Mesenchymal stem cell (in vitro differentiated cells and primary cell): ENCODE measurements at regions not wholly inside any gene's neighbourhood (a gene's known extent, or its start where the extent isn't known, plus 50 kb on each side); places are given as distances from the start of the nearest gene placed in this dataset.

Experiments
- DNase-seq: peaks from one replicate; pipeline ENCODE4 v3.0.0-alpha.2; 2013
- H2AFZ ChIP-seq: one replicate; pipeline ENCODE4 v1.6.1; 2013; ENCODE audit warnings: low read depth, mild to moderate bottlenecking, control low read depth, inconsistent platforms, low read length, moderate library complexity
- H2AK5ac ChIP-seq: 2 replicates; pipeline ENCODE4 v1.6.1; 2013; ENCODE audit warnings: low read length, moderate library complexity, mild to moderate bottlenecking, inconsistent platforms; ENCODE audit not compliant: severe bottlenecking
- H2BK120ac ChIP-seq: one replicate; pipeline ENCODE4 v1.6.1; 2013; ENCODE audit warnings: low read depth, mild to moderate bottlenecking, inconsistent platforms, low read length, moderate library complexity
- H2BK12ac ChIP-seq, 2 experiments: one replicate each; pipeline ENCODE4 v1.6.1; 2013; ENCODE audit warnings: inconsistent platforms in 2 of 2, low read length in 2 of 2, mild to moderate bottlenecking in 2 of 2, moderate library complexity in 2 of 2, control low read depth in 1 of 2
- H2BK15ac ChIP-seq: one replicate; pipeline ENCODE4 v1.6.1; 2013; ENCODE audit warnings: mild to moderate bottlenecking, low read depth, inconsistent platforms; ENCODE audit not compliant: poor library complexity, severe bottlenecking
- H2BK5ac ChIP-seq: 2 replicates; pipeline ENCODE4 v1.6.1; 2013; ENCODE audit warnings: low read depth, mild to moderate bottlenecking, low read length, control low read depth, inconsistent platforms; ENCODE audit not compliant: poor library complexity, severe bottlenecking
- H3K14ac ChIP-seq, 2 experiments: one replicate each; pipeline ENCODE4 v1.6.1; 2013; ENCODE audit warnings: inconsistent platforms in 2 of 2, low read length in 2 of 2, control low read depth in 1 of 2, mild to moderate bottlenecking in 1 of 2, moderate library complexity in 1 of 2
- H3K18ac ChIP-seq, 2 experiments: one replicate each; pipeline ENCODE4 v1.6.1; 2013; ENCODE audit warnings: inconsistent platforms in 2 of 2, low read length in 2 of 2, control low read depth in 1 of 2, low read depth in 1 of 2, mild to moderate bottlenecking in 1 of 2
- H3K23ac ChIP-seq, 2 experiments: one replicate each; pipeline ENCODE4 v1.6.1; 2013; ENCODE audit warnings: inconsistent platforms in 2 of 2, low read length in 2 of 2, mild to moderate bottlenecking in 2 of 2, moderate library complexity in 2 of 2, control low read depth in 1 of 2
- H3K27ac ChIP-seq: 2 replicates; pipeline ENCODE4 v1.5.1; 2013; ENCODE audit warnings: mild to moderate bottlenecking, moderate library complexity, low read length, control low read depth, inconsistent platforms; ENCODE audit not compliant: poor library complexity, severe bottlenecking
- H3K27me3 ChIP-seq, 2 experiments: 2 replicates each; pipeline versions ENCODE4 v1.6.1 to v1.7.0; 2013; ENCODE audit warnings: low read length in 2 of 2, mild to moderate bottlenecking in 2 of 2, moderate library complexity in 2 of 2, control low read depth in 1 of 2, inconsistent platforms in 1 of 2; ENCODE audit not compliant: control insufficient read depth in 1 of 2, insufficient read depth in 1 of 2
- H3K36me3 ChIP-seq, 2 experiments: 2 replicates each; pipeline versions ENCODE4 v1.6.1 to v1.7.0; 2013; ENCODE audit warnings: low read length in 2 of 2, control low read depth in 1 of 2, inconsistent platforms in 1 of 2, low read depth in 1 of 2, mild to moderate bottlenecking in 1 of 2; ENCODE audit not compliant: insufficient read depth in 2 of 2, control insufficient read depth in 1 of 2
- H3K4ac ChIP-seq, 2 experiments: one replicate each; pipeline ENCODE4 v1.6.1; 2013; ENCODE audit warnings: inconsistent platforms in 2 of 2, low read length in 2 of 2, mild to moderate bottlenecking in 2 of 2, moderate library complexity in 2 of 2, control low read depth in 1 of 2, low read depth in 1 of 2
- H3K4me1 ChIP-seq: 2 replicates; pipeline ENCODE4 v1.6.1; 2013; ENCODE audit warnings: low read depth, low read length, control low read depth; ENCODE audit not compliant: control insufficient read depth, insufficient read depth
- H3K4me2 ChIP-seq: 2 replicates; pipeline ENCODE4 v1.6.1; 2013; ENCODE audit warnings: low read length, mild to moderate bottlenecking, inconsistent platforms; ENCODE audit not compliant: poor library complexity, severe bottlenecking
- H3K4me3 ChIP-seq, 2 experiments: 2 replicates each; pipeline versions ENCODE4 v1.5.1 to v1.7.0; 2013; ENCODE audit warnings: low read length in 2 of 2, mild to moderate bottlenecking in 2 of 2, control low read depth in 1 of 2, low read depth in 1 of 2; ENCODE audit not compliant: insufficient read depth in 1 of 2
- H3K79me1 ChIP-seq: replicated peaks from 2 replicates; pipeline ENCODE4 v1.6.1; 2013; ENCODE audit warnings: mild to moderate bottlenecking, control low read depth, low read length, inconsistent platforms; ENCODE audit not compliant: poor library complexity, severe bottlenecking
- H3K9ac ChIP-seq: 2 replicates; pipeline ENCODE4 v1.7.0; 2013; ENCODE audit warnings: mild to moderate bottlenecking, low read length, moderate library complexity
- H3K9me3 ChIP-seq: 2 replicates; pipeline ENCODE4 v1.7.0; 2013; ENCODE audit warnings: mild to moderate bottlenecking, low read length; ENCODE audit not compliant: control insufficient read depth
- H4K8ac ChIP-seq: one replicate; pipeline ENCODE4 v1.6.1; 2013; ENCODE audit warnings: inconsistent platforms, mild to moderate bottlenecking, low read length, moderate library complexity
- H4K91ac ChIP-seq: one replicate; pipeline ENCODE4 v1.6.1; 2013; ENCODE audit warnings: mild to moderate bottlenecking, low read length, inconsistent platforms
- WGBS: methylation state at CpG from one replicate; pipeline ENCODE4 v1.1.7; 2013; ENCODE audit warnings: mixed read lengths; 5-methylcytosine and 5-hydroxymethylcytosine counted together

DNA sequence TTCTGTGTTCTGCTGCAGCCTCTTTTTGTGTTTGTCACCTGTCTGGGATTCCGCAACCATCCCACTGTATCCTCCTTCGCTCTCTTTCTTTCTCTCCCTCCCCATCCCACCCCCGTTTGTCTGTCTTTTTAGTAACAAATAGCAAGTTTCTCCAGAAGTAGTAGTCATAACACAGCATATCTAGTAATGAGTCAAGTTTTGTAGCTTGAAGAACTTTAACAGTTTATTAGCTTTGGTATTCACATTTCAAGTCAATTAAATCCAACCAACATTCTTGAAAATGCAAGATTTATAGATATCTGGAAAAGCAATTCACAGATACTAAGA is 154.1 kb upstream of the MTPN start:
- Histone ChIP-seq H3K36me3 (no peaks in the 10 kb centered on the region), H3K4me3 (no peak overlapping the region), H3K79me1 (no peaks in the 10 kb centered on the region), H3K9me3 (no peaks in the 10 kb centered on the region), H2BK15ac (no peak overlapping the region), H4K91ac (no peak overlapping the region), H3K4me2 (no peak overlapping the region), H2BK12ac (no peak overlapping the region), H3K23ac (no peak overlapping the region), H2BK5ac (no peak overlapping the region), H3K4me1 (peaks cover 8% of the 10 kb centered on the region), H2AFZ (no peak overlapping the region), H3K27ac (no peak overlapping the region), H3K9ac (no peak overlapping the region), H3K14ac (no peak overlapping the region), H3K4ac (no peak overlapping the region), H2BK120ac (no peak overlapping the region), H4K8ac (no peak overlapping the region), H3K27me3 (no peaks in the 10 kb centered on the region), H2AK5ac (no peak overlapping the region), H3K18ac (no peak overlapping the region)
- WGBS = 100% methylated on average over 1 of the region's 3 CpGs
- no peak for DNase-seq

DNA sequence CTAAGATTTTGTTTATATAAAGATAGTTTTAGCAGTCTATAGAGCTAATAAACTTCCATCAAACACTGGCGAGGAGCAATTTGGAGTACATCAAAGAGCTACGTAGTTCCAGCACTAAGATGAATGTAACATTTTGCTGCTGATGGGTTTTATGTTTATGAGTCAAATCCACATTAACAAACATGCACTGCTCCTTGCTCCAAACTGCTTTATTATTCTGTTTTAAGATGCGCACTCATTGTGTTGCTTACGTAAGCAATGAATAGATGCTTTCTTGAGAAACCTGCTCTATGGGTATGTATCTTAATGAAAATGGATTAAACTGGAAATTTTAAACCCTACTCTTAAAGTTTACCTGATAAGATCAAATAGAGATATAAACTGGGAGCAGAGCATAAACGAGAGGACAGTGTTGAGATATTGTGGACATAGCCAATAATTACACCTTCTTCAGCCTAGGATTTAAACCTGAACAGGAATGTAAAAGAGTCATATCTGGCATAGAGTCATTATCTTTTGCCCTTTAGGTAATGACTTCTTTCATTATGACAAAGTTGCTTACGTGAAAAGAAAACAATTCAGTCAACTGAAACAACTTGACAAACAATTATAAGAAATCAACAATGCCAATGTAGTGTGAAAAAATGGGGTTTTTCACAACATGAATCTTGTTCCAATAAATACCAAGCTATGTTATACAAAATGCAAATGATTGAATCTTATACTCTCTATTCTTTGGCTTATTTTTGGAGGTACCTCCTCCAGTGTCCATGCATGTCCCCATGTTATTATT is 153.5 kb upstream of the MTPN start:
- H3K27me3 ChIP-seq = no peaks in the 10 kb centered on the region
- H4K8ac ChIP-seq = no peak overlapping the region
- no peak overlapping the region for H2AK5ac ChIP-seq
- no peak overlapping the region for H3K4me2 ChIP-seq
- H3K27ac ChIP-seq = no peak overlapping the region
- no peak overlapping the region for H4K91ac ChIP-seq
- 100% methylated on average over 2 of the region's 6 CpGs for WGBS
- H3K23ac ChIP-seq = no peak overlapping the region
- H3K79me1 ChIP-seq = no peaks in the 10 kb centered on the region
- H2AFZ ChIP-seq = no peak overlapping the region
- no peak overlapping the region for H2BK15ac ChIP-seq
- no peak for DNase-seq
- H3K14ac ChIP-seq = no peak overlapping the region
- H3K4ac ChIP-seq = no peak overlapping the region
- no peak overlapping the region for H2BK120ac ChIP-seq
- H3K9me3 ChIP-seq = no peaks in the 10 kb centered on the region
- no peaks in the 10 kb centered on the region for H3K36me3 ChIP-seq
- no peak overlapping the region for H3K18ac ChIP-seq
- H3K4me1 ChIP-seq = peaks cover 8% of the 10 kb centered on the region
- no peak overlapping the region for H2BK12ac ChIP-seq
- H3K4me3 ChIP-seq = no peak overlapping the region
- H3K9ac ChIP-seq = no peak overlapping the region
- no peak overlapping the region for H2BK5ac ChIP-seq

DNA sequence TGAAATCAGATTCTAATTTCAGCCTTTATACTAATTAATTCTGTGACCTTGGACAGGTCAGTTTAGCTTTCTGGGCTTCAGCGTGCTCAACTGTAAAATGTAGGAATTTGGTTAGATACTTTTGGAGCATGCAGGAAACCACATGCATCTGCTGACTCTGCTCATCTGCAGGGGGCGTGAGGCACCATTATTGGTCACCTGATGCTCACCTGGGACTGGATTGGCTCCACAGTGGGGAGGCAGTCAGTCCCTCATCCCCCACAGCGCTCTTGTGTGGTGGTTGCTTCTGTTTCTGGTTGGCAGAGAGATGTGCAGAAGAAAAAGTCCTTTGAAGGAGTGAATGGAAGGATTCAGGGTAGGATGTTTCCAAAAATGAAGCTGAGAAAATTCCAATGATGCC is 150.9 kb upstream of the MTPN start:
- H3K4me1 ChIP-seq = peaks cover 2% of the 10 kb centered on the region
- H3K18ac ChIP-seq = no peak overlapping the region
- H2BK12ac ChIP-seq = no peak overlapping the region
- H2BK5ac ChIP-seq = no peak overlapping the region
- H3K4me2 ChIP-seq = no peak overlapping the region
- H3K27me3 ChIP-seq = peaks cover 0 to 6% of the 10 kb centered on the region in 2 experiments
- H3K9me3 ChIP-seq = no peaks in the 10 kb centered on the region
- WGBS = 78% methylated on average over 3 of the region's 3 CpGs
- H2BK120ac ChIP-seq = no peak overlapping the region
- H3K14ac ChIP-seq = no peak overlapping the region
- H3K4me3 ChIP-seq = no peak overlapping the region
- H3K27ac ChIP-seq = no peak overlapping the region
- DNase-seq = no peak
- H2BK15ac ChIP-seq = no peak overlapping the region
- no peak overlapping the region for H2AK5ac ChIP-seq
- H3K9ac ChIP-seq = no peak overlapping the region
- peak overlapping the region; percentile 75 for H4K91ac ChIP-seq
- H3K36me3 ChIP-seq = no peaks in the 10 kb centered on the region
- no peak overlapping the region for H3K4ac ChIP-seq
- H3K79me1 ChIP-seq = no peaks in the 10 kb centered on the region
- no peak overlapping the region for H3K23ac ChIP-seq
- no peak overlapping the region for H2AFZ ChIP-seq
- no peak overlapping the region for H4K8ac ChIP-seq

DNA sequence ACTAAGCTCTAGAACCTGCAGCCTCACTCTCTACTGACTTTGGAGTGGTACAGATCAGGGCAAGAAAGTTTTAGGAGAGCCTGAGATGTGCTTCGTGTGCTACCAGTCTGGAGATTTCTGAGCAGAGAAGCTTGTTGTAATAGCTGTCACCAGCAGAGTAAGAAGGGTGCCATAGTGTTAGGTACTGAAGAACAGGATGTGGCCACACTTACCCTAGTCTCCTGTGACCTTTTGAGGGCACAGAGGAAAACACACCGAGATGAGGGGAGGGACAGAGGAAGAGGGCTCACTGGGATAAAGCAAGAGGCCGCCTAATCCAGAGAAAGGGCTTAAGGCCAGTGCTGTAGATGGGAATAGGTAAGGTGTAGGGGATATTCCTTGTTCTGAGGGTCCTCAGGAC is 146.2 kb upstream of the MTPN start:
- Histone ChIP-seq H2AK5ac (no peak overlapping the region), H3K4ac (no peak overlapping the region), H2AFZ (no peak overlapping the region), H2BK120ac (no peak overlapping the region), H3K79me1 (no peaks in the 10 kb centered on the region), H3K9me3 (no peaks in the 10 kb centered on the region), H2BK12ac (no peak overlapping the region), H3K36me3 (no peaks in the 10 kb centered on the region), H3K27ac (no peak overlapping the region), H3K23ac (no peak overlapping the region), H4K91ac (no peak overlapping the region), H3K4me3 (no peak overlapping the region), H2BK15ac (no peak overlapping the region), H3K18ac (no peak overlapping the region), H3K14ac (no peak overlapping the region), H3K4me2 (no peak overlapping the region), H3K4me1 (no peaks in the 10 kb centered on the region), H4K8ac (no peak overlapping the region), H2BK5ac (no peak overlapping the region), H3K27me3 (peaks cover 0 to 6% of the 10 kb centered on the region in 2 experiments), H3K9ac (no peak overlapping the region)
- 83% methylated on average over 3 of the region's 3 CpGs for WGBS
- no peak for DNase-seq
